ENCODE measurements at regions not wholly inside any gene's neighbourhood (a gene's known extent, or its start where the extent isn't known, plus 50 kb on each side); places are given as distances from the start of the nearest gene placed in this dataset.
"Not testable (repeated sequence)": the region's sequence is repeated elsewhere in the genome, so short reads cannot be mapped to it uniquely, and the experiment has no call there.

DNA sequence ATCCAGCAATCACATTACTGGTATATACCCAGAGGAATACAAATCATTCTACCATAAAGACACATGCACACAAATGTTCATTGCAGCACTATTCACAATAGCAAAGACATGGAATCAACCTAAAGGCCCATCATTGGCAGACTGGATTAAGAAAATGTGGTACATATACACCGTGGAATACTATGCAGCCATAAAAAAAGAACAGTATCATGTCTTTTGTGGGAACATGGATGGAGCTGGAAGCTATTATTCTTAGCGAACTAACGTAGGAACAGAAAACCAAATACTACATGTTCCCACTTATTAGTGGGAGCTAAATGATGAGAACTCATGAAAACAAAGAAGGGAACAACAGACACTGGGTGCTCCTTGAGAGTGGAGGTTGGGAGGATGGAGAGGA lies 60.9 kb downstream of the PGRMC1 start:
- H3K4me3 ChIP-seq; intact Hi-C loops (cut with DNase I, micrococcal nuclease); H3K36me3 ChIP-seq (ENCODE audit: low read depth); ATAC-seq; H3K4me1 ChIP-seq (ENCODE audit: low read depth); H3K9me3 ChIP-seq; DNase-seq: not testable (repeated sequence)

DNA sequence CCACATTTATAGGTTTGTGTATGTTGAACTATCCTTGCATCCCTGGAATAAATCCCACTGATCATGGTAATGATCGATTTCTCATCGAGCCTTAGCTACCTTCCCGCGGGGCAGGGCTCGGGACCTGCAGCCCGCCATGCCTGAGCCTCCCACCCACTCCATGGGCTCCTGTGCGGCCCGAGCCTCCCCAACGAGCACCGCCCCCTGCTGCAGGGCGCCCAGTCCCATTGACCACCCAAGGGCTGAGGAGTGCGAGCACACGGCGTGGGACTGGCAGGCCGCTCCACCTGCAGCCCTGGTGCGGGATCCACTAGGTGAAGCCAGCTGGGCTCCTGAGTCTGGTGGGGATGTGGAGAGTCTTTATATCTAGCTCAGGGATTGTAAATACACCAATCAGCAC lies 63.7 kb downstream of the PGRMC1 start:
- H3K9me3 ChIP-seq; ATAC-seq; DNase-seq; H3K4me1 ChIP-seq (ENCODE audit: low read depth); H3K36me3 ChIP-seq (ENCODE audit: low read depth); H3K4me3 ChIP-seq; intact Hi-C loops (cut with DNase I, micrococcal nuclease): not testable (repeated sequence)

DNA sequence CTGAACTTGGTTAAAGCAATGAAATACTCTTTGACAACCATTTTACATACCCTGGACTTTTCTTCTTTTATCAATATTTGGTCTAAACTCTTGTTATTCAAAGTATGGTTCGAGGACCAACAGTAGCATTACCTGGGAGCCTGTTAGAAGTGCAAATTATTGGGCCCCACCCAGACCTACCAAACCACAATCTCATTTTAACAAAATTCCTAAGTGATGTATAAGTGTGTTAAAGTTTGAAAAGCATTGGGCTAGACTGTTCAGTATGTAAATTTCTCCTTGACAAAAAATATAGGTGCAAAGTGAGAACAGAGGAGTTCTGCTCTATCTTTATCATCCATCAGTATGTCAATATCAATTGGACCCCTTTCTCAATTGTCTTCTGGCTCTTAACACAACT lies 67.1 kb downstream of the PGRMC1 start:
- no peak for DNase-seq

DNA sequence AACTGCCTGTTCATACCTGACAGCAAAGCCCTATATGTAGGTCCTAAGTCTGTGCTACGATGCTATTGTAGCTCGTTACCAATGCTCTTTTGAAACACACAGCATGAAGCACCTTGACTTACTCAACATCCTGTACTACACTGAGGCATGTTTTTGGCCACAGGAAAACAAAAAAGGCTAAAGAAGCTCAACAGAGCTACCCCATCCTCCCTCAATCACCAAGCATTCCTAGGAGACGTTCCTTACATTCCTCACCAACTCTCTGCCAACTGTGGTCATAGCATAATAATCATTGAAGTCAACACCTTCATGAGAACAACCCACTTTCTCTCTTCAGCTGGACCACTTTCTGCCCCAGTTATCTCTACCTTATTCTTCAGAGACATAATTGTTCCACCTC lies 73.7 kb upstream of the SLC25A43 start:
- Histone ChIP-seq H3K36me3 (ENCODE audit: low read depth) (no peaks in the 10 kb centered on the region), H3K4me1 (ENCODE audit: low read depth) (no peaks in the 10 kb centered on the region), H3K9me3 (no peaks in the 10 kb centered on the region), H3K4me3 (no peak overlapping the region)
- TF ChIP-seq, protein P1, sequence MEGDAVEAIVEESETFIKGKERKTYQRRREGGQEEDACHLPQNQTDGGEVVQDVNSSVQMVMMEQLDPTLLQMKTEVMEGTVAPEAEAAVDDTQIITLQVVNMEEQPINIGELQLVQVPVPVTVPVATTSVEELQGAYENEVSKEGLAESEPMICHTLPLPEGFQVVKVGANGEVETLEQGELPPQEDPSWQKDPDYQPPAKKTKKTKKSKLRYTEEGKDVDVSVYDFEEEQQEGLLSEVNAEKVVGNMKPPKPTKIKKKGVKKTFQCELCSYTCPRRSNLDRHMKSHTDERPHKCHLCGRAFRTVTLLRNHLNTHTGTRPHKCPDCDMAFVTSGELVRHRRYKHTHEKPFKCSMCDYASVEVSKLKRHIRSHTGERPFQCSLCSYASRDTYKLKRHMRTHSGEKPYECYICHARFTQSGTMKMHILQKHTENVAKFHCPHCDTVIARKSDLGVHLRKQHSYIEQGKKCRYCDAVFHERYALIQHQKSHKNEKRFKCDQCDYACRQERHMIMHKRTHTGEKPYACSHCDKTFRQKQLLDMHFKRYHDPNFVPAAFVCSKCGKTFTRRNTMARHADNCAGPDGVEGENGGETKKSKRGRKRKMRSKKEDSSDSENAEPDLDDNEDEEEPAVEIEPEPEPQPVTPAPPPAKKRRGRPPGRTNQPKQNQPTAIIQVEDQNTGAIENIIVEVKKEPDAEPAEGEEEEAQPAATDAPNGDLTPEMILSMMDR (IDR thresholded peaks at IDR 0.05): no peak
- DNase-seq (no peak), ATAC-seq (no peak)
- intact Hi-C loops (cut with DNase I, micrococcal nuclease): no loop called here

More for the DNA sequence above, 67.1 kb downstream of the PGRMC1 start:
- TF ChIP-seq, protein P1 (IDR thresholded peaks at IDR 0.05): no peak
- Histone ChIP-seq H3K36me3 (ENCODE audit: low read depth) (no peaks in the 10 kb centered on the region), H3K4me3 (no peak overlapping the region), H3K4me1 (ENCODE audit: low read depth) (no peaks in the 10 kb centered on the region), H3K9me3 (no peaks in the 10 kb centered on the region)
- no peak for ATAC-seq
- intact Hi-C loops (cut with DNase I, micrococcal nuclease): no loop called here

DNA sequence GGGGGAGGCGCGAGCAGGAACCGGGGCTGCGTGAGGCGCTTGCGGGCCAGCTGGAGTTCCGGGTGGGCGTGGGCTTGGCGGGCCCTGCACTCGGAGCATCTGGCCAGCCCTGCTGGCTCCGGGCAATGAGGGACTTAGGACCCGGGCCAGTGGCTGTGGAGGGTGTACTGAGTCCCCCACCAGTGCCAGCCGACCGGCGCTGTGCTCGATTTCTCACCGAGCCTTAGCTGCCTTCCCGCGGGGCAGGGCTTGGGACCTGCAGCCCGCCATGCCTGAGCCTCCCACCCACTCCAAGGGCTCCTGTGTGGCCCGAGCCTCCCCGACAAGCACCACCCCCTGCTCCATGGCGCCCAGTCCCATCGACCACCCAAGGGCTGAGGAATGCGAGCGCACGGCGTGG lies 67.3 kb upstream of the SLC25A43 start:
- intact Hi-C loops (cut with DNase I, micrococcal nuclease); H3K4me1 ChIP-seq (ENCODE audit: low read depth); H3K36me3 ChIP-seq (ENCODE audit: low read depth); H3K9me3 ChIP-seq; ATAC-seq; H3K4me3 ChIP-seq: not testable (repeated sequence)
- DNase-seq: peak in 1 of 3 donors; percentile 39

DNA sequence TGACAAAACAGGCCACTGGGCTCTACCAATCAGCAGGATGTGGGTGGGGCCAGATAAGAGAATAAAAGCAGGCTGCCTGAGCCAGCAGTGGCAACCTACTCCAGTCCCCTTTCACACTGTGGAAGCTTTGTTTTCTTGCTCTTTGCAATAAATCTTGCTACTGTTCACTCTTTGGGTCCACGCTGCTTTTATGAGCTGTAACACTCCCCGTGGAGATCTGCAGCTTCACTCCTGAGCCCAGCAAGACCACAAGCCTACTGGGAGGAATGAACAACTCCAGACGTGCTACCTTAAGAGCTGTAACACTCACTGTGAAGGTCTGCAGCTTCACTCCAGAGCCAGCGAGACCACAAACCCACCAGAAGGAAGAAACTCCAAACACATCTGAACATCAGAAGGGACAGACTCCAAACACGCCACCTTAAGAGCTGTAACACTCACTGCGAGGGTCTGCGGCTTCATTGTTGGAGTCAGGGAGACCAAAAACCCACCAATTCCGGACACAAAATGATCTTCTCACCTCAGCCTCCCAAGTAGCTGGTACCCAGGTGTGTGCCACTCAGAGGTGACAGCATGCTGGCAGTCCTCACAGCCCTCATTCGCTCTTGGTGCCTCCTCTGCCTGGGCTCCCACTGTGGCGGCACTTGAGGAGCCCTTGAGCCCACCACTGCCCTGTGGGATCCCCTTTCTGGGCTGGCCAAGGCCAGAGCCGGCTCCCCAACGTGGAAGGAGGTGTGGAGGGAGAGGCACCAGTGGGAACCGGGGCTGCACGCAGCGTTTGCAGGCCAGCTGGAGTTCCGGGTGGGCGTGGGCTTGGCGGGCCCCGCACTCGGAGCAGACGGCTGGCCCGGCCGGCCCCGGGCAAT lies 66.0 kb upstream of the SLC25A43 start:
- H3K9me3 ChIP-seq; H3K4me3 ChIP-seq; ATAC-seq; H3K4me1 ChIP-seq (ENCODE audit: low read depth); H3K36me3 ChIP-seq (ENCODE audit: low read depth); intact Hi-C loops (cut with DNase I, micrococcal nuclease); DNase-seq: not testable (repeated sequence)

DNA sequence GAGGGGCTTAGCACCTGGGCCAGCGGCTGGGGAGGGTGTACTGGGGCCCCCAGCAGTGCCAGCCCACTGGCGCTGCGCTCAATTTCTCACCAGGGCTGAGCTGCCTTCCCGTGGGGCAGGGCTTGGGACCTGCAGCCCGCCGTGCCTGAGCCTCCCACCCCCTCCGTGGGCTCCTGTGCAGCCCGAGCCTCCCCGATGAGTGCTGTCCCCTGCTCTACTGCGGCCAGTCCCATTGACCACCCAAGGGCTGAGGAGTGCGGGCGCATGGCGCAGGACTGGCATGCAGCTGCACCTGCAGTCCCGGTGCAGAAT lies 65.5 kb upstream of the SLC25A43 start:
- H3K36me3 ChIP-seq (ENCODE audit: low read depth); intact Hi-C loops (cut with DNase I, micrococcal nuclease); H3K4me1 ChIP-seq (ENCODE audit: low read depth); H3K4me3 ChIP-seq; ATAC-seq; DNase-seq; H3K9me3 ChIP-seq: not testable (repeated sequence)

DNA sequence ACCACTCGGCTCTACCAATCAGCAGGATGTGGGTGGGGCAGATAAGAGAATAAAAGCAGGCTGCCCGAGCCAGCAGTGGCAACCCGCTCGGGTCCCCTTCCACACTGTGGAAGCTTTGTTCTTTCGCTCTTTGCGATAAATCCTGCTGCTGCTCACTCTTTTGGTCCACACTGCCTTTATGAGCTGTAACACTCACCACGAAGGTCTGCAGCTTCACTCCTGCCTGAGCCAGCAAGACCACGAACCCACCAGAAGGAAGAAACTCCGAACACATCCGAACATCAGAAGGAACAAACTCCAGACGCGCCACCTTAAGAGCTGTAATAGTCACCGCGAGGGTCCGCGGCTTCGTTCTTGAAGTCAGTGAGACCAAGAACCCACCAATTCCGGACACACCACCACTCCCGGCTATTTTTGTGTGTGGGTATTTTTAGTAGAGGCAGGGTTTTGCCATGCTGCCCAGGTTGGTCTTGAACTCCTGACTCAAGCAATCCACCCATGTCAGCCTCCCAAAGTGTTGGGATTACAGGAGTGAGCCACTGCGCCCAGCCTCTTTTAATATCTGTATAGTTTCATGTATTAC lies 64.6 kb upstream of the SLC25A43 start:
- H3K36me3 ChIP-seq (ENCODE audit: low read depth); H3K4me1 ChIP-seq (ENCODE audit: low read depth); H3K9me3 ChIP-seq; ATAC-seq; DNase-seq; H3K4me3 ChIP-seq; intact Hi-C loops (cut with DNase I, micrococcal nuclease): not testable (repeated sequence)

DNA sequence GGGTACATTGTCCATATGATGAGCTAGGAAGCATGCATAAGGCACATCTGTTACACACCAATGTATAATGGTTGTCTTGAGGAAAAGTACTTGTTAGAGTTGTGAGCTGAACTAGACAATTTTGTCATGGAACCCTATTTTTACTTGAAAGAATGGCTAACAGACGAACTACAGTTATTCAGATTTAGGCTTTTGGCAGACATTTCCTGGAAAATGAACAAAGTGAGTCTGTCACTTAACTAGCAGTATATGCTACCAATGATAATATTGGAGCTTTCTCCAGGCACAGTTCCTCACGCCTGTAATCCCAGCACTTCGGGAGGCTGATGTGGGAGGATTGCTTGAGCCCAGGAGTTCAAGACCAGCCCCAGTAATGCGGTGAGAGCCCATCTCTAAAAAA lies 61.9 kb upstream of the SLC25A43 start:
- intact Hi-C loops (cut with DNase I, micrococcal nuclease): no loop called here
- Histone ChIP-seq H3K4me1 (ENCODE audit: low read depth) (no peaks in the 10 kb centered on the region), H3K9me3 (no peaks in the 10 kb centered on the region), H3K4me3 (no peak overlapping the region), H3K36me3 (ENCODE audit: low read depth) (no peaks in the 10 kb centered on the region)
- DNase-seq (no peak), ATAC-seq (no peak)
- TF ChIP-seq, protein P1 (IDR thresholded peaks at IDR 0.05): no peak
